Peyer's patch (tissue), 4 donors: ENCODE measurements at regions not wholly inside any gene's neighbourhood (a gene's known extent, or its start where the extent isn't known, plus 50 kb on each side); places are given as distances from the start of the nearest gene placed in this dataset.
"Not testable (repeated sequence)": the region's sequence is repeated elsewhere in the genome, so short reads cannot be mapped to it uniquely, and the experiment has no call there.

Experiments used
- DNase-seq, 3 donors: peaks; one replicate each; pipeline ENCODE4 v3.0.0-alpha.2; 2017 to 2019
- H3K27ac ChIP-seq, 4 donors: fragments of 200-600 bp; sonication (generic); one replicate each; pipeline ENCODE4 v1.5.1; 2016 to 2019
- H3K27me3 ChIP-seq, 2 donors: fragments of 200-600 bp; sonication (generic); one replicate each; pipeline ENCODE4 v1.5.1; 2019
- H3K36me3 ChIP-seq, 3 donors: fragments of 200-600 bp; sonication (generic); one replicate each; pipeline ENCODE4 v1.5.1; 2016 to 2019
- H3K4me1 ChIP-seq, 4 donors: fragments of 200-600 bp; sonication (generic); one replicate each; pipeline ENCODE4 v1.5.1; 2016 to 2019
- H3K4me3 ChIP-seq, 4 donors: fragments of 200-600 bp; sonication (generic); 1 replicate in 3 of 4; 2 replicates in 1 of 4; pipeline ENCODE4 v1.5.1; 2016 to 2019; ENCODE audit warnings: mild to moderate bottlenecking in 1 of 4
- H3K9me3 ChIP-seq, 4 donors: fragments of 200-600 bp; sonication (generic); one replicate each; pipeline ENCODE4 v1.5.1; 2016 to 2019; ENCODE audit warnings: mild to moderate bottlenecking in 1 of 4
- POLR2A ChIP-seq, 2 donors: fragments of 450-650 bp; IDR thresholded peaks; one replicate each; pipeline ENCODE4 v1.5.1; 2017; ENCODE audit warnings: antibody characterized with exemption in 2 of 2, mild to moderate bottlenecking in 2 of 2, moderate library complexity in 2 of 2
- TF ChIP-seq, protein P1 (sequence below), 6 experiments: fragments of 450-650 bp in 4 of 6; fragments of 200-600 bp in 2 of 6; sonication (generic) in 1 of 6; IDR thresholded peaks; one replicate each; pipeline ENCODE4 v1.5.1; 2017 to 2019; ENCODE audit warnings: antibody characterized with exemption in 6 of 6, mild to moderate bottlenecking in 3 of 6, moderate library complexity in 1 of 6

DNA sequence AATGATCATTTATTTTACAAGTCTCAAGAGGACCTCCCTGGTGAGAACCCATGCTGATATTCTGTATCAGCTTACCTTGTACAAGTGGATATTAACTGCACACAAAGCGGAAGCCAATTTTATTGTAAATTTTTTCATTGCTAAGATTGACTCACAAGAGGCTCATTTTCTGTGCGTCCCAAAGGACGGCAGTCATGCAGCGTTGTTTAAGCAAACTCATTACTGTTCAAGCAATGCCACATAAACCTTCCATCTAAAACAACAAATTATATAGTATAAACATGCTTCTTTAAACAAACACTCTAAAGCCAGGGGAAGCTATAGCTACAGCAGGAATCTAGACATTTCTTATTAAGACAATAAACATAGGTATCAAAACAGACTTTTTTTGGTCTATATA lies 575.3 kb downstream of the FRK start:
- DNase-seq: no peak
- no peaks in the 10 kb centered on the region for H3K9me3 ChIP-seq
- no peak overlapping the region for H3K4me3 ChIP-seq
- H3K27ac ChIP-seq: no peak overlapping the region
- no peaks in the 10 kb centered on the region for H3K4me1 ChIP-seq
- H3K27me3 ChIP-seq: no peaks in the 10 kb centered on the region
- no peaks in the 10 kb centered on the region for H3K36me3 ChIP-seq
- TF ChIP-seq POLR2A (IDR thresholded peaks at IDR 0.05): no peak
- TF ChIP-seq, protein P1, sequence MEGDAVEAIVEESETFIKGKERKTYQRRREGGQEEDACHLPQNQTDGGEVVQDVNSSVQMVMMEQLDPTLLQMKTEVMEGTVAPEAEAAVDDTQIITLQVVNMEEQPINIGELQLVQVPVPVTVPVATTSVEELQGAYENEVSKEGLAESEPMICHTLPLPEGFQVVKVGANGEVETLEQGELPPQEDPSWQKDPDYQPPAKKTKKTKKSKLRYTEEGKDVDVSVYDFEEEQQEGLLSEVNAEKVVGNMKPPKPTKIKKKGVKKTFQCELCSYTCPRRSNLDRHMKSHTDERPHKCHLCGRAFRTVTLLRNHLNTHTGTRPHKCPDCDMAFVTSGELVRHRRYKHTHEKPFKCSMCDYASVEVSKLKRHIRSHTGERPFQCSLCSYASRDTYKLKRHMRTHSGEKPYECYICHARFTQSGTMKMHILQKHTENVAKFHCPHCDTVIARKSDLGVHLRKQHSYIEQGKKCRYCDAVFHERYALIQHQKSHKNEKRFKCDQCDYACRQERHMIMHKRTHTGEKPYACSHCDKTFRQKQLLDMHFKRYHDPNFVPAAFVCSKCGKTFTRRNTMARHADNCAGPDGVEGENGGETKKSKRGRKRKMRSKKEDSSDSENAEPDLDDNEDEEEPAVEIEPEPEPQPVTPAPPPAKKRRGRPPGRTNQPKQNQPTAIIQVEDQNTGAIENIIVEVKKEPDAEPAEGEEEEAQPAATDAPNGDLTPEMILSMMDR (IDR thresholded peaks at IDR 0.05): no peak

DNA sequence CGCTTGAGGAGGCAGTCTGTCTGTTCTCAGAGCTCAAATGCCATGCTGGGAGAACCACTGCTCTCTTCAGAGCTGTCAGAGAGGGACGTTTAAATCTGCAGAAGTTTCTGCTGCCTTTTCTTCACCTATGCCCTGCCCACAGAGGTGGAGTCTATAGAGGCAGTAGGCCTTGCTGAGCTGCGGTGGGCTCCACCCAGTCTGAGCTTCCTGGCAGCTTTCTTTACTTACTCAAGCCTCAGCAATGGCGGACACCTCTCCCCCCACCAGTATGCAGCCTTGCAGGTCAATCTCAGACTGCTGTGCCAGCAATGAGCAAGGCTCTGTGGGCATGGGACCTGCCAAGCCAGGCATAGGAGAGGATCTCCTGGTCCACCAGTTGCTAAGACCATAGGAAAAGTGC lies 580.1 kb downstream of the FRK start:
- H3K27ac ChIP-seq, H3K4me1 ChIP-seq, H3K36me3 ChIP-seq, H3K27me3 ChIP-seq, H3K9me3 ChIP-seq, H3K4me3 ChIP-seq, DNase-seq: not testable (repeated sequence)

DNA sequence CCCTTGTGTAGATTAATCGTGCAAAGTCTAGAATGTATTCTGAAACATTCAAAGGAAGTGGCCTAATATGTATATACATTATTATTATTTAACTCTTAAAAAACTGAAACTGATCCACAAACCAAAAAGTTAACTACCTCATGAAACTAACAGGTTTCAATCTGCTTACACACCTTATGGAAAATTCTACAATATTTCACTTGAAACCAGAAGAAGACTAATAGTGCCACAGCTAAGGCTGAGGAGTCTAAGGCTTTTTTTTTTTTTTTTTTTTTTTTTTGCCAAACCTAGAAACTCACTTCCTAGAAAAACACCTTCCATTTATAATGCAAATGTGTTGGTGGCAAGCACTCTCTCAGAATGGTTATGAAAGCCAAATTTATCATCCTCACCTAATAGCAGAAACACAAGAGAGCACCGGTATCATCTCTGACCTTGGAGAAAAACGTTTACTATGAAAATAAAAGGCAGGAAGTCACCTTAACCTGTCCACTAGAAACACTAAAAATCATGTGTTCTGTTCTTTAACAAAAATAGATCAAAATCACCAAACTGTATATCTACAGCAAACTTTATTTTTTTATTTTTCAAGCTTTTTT lies 586.1 kb downstream of the FRK start:
- no peaks in the 10 kb centered on the region for H3K36me3 ChIP-seq
- no peak for DNase-seq
- H3K27ac ChIP-seq: no peak overlapping the region
- no peak overlapping the region for H3K4me3 ChIP-seq
- no peak for TF ChIP-seq POLR2A (IDR thresholded peaks at IDR 0.05)
- TF ChIP-seq, protein P1 (IDR thresholded peaks at IDR 0.05): no peak
- H3K27me3 ChIP-seq: no peaks in the 10 kb centered on the region
- H3K4me1 ChIP-seq: no peaks in the 10 kb centered on the region
- no peaks in the 10 kb centered on the region for H3K9me3 ChIP-seq

DNA sequence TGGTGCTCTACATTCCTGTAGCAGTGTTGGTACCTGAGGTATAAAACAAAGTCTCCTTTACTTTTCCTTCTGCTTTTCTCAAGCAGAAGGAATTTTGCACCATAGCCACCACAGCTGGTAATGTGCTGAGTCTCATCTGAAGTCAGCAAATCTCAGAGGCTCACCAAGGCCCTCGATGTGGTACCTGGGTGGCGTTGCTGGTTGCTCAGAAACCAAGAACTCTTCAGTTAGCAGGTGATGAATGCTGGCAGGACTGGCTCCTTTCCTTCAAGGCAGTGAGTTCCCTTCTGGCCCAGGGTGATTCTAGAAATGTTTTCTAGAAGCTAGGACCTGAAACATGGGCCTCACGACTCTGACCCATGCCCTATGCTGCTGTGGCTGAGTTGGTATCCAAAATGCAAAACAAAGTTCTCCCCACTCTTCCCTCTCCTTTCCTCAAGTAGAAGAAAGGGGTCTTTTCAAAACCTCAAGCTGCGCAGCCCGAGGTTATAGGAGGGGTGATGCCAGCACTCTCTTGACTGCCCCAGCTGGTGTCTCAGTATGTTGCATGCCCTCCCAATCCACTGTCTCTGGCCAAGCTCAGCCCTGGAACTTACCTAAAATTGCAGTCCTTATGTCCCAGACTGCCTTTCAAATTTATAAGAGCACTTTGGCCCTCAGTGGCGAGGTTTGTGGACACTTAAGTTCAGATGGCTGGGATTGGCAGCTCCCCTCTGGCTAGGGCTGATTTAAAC lies 592.3 kb downstream of the FRK start:
- no peak overlapping the region for H3K4me3 ChIP-seq
- TF ChIP-seq POLR2A (IDR thresholded peaks at IDR 0.05): no peak
- TF ChIP-seq, protein P1 (IDR thresholded peaks at IDR 0.05): no peak
- no peaks in the 10 kb centered on the region for H3K9me3 ChIP-seq
- no peaks in the 10 kb centered on the region for H3K36me3 ChIP-seq
- H3K27me3 ChIP-seq: no peaks in the 10 kb centered on the region
- no peak for DNase-seq
- H3K4me1 ChIP-seq: no peaks in the 10 kb centered on the region
- no peak overlapping the region for H3K27ac ChIP-seq

DNA sequence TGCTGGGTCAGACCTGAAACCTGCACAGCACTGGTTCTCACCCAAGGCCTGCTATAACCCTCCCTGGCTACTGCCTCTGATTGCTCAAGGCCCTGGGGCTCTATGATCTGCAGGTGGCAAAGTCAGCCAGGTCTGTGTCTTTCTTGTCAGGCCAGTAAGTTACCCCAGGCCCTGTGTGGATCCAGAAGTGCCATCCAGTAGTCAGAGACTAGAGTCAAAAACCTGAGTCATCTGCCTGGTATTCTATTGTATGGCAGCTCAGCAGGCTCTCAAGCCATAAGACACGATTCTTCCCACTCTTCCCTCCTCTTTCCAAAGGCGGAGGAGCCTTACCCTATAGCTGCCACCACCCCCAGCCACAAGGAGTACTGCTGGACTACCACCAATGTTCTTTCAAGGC lies 593.0 kb downstream of the FRK start:
- Histone ChIP-seq H3K36me3 (no peaks in the 10 kb centered on the region), H3K9me3 (no peaks in the 10 kb centered on the region), H3K27me3 (no peaks in the 10 kb centered on the region), H3K27ac (no peak overlapping the region), H3K4me3 (no peak overlapping the region), H3K4me1 (no peaks in the 10 kb centered on the region)
- TF ChIP-seq, protein P1 (IDR thresholded peaks at IDR 0.05): no peak
- no peak for TF ChIP-seq POLR2A (IDR thresholded peaks at IDR 0.05)
- DNase-seq: no peak

DNA sequence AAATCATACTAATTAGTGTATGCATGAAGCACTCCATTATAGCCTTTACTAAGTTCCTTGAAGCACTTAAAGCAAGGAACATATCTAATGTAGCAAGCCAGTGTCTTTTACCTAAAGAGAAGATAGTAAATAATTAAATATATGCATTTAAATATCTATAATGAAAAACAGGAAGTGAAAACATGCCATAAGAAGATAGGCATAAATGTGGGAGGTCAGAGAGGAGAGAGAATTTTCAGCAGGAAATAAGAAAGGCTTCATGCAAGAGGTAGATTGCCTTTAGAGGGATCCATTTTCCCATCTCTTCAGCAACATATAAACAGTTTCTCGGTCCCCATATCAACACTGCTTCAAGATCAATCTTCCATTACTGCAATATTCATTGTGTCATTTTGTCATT lies 599.8 kb downstream of the FRK start:
- no peak for DNase-seq
- H3K36me3 ChIP-seq: no peaks in the 10 kb centered on the region
- no peak overlapping the region for H3K4me3 ChIP-seq
- TF ChIP-seq, protein P1 (IDR thresholded peaks at IDR 0.05): no peak
- TF ChIP-seq POLR2A (IDR thresholded peaks at IDR 0.05): no peak
- H3K27me3 ChIP-seq: no peaks in the 10 kb centered on the region
- no peak overlapping the region for H3K27ac ChIP-seq
- no peaks in the 10 kb centered on the region for H3K4me1 ChIP-seq
- H3K9me3 ChIP-seq: no peaks in the 10 kb centered on the region
